WTC11 (cell line): ENCODE measurements at regions not wholly inside any gene's neighbourhood (a gene's known extent, or its start where the extent isn't known, plus 50 kb on each side); places are given as distances from the start of the nearest gene placed in this dataset.

ENCODE experiments used
- ATAC-seq: fragments of 200-7000 bp; cut with Tn5 transposase; 2 replicates; pipeline ENCODE4 v1.10.0; 2021; ENCODE audit warnings: mild to moderate bottlenecking, moderate library complexity
- CTCF ChIA-PET: fragments of 300-600 bp; sonication (Branson Sonifier 250); formaldehyde crosslinking; loops from one replicate; lab custom pipeline; 2021; ENCODE audit warnings: antibody characterized with exemption; lab: Charles Lee
- POLR2A ChIA-PET: fragments of 350-600 bp; sonication (Branson Sonifier 250); formaldehyde crosslinking; loops from one replicate; lab custom pipeline; 2021; ENCODE audit warnings: antibody characterized with exemption; lab: Charles Lee
- DNase-seq: peaks from one replicate; pipeline ENCODE4 v3.0.0; 2021; ENCODE audit warnings: low spot score
- H3K27ac Mint-ChIP-seq: 2 replicates; pipeline ENCODE4 v1.8.0; 2021; ENCODE audit warnings: mixed read lengths
- H3K27me3 Mint-ChIP-seq: 2 replicates; pipeline ENCODE4 v1.8.0; 2021; ENCODE audit warnings: low read depth, mild to moderate bottlenecking, moderate library complexity, mixed read lengths
- H3K36me3 Mint-ChIP-seq: 2 replicates; pipeline ENCODE4 v1.8.0; 2021; ENCODE audit warnings: mixed read lengths
- H3K4me1 Mint-ChIP-seq: 2 replicates; pipeline ENCODE4 v1.8.0; 2022; ENCODE audit warnings: mixed read lengths
- H3K4me3 Mint-ChIP-seq: 2 replicates; pipeline ENCODE4 v1.8.0; 2021; ENCODE audit warnings: mild to moderate bottlenecking, moderate library complexity, mixed read lengths
- H3K9me3 Mint-ChIP-seq: 2 replicates; pipeline ENCODE4 v1.8.0; 2021; ENCODE audit warnings: mixed read lengths
- CDX4 ChIP-seq: fragments of 250-450 bp; sonication (Bioruptor Pico); IDR thresholded peaks from 2 replicates; pipeline ENCODE4 v1.9.0; 2021; ENCODE audit warnings: moderate library complexity, mild to moderate bottlenecking, inconsistent platforms, borderline replicate concordance
- CREB1 ChIP-seq: sonication (generic); formaldehyde crosslinking; IDR thresholded peaks from 2 replicates; pipeline ENCODE4 v1.8.0; 2023; ENCODE audit warnings: mild to moderate bottlenecking, missing genetic modification reagents
- ELF4 ChIP-seq: sonication (generic); formaldehyde crosslinking; IDR thresholded peaks from 2 replicates; pipeline ENCODE4 v1.8.1; 2022; ENCODE audit warnings: low read depth, mild to moderate bottlenecking, moderate library complexity, missing genetic modification reagents
- EMX1 ChIP-seq: fragments of 250-450 bp; sonication (Bioruptor Pico); IDR thresholded peaks from 2 replicates; pipeline ENCODE4 v1.8.0; 2021; ENCODE audit warnings: mild to moderate bottlenecking
- FOXJ3 ChIP-seq: sonication (generic); formaldehyde crosslinking; IDR thresholded peaks from 2 replicates; pipeline ENCODE4 v1.9.0; 2021; ENCODE audit warnings: missing genetic modification reagents, mild to moderate bottlenecking, borderline replicate concordance
- GTF2I ChIP-seq: fragments of 250-450 bp; sonication (Bioruptor Pico); conservative IDR thresholded peaks from 2 replicates; pipeline ENCODE4 v1.4.0; 2021; ENCODE audit warnings: mild to moderate bottlenecking
- MYBL2 ChIP-seq: sonication (generic); formaldehyde crosslinking; IDR thresholded peaks from 2 replicates; pipeline ENCODE4 v1.8.1; 2023; ENCODE audit warnings: mild to moderate bottlenecking, moderate library complexity, missing genetic modification reagents
- NFE2L1 ChIP-seq: sonication (generic); formaldehyde crosslinking; IDR thresholded peaks from 2 replicates; pipeline ENCODE4 v1.8.1; 2023; ENCODE audit warnings: missing genetic modification reagents
- NR1H2 ChIP-seq: sonication (generic); formaldehyde crosslinking; IDR thresholded peaks from 2 replicates; pipeline ENCODE4 v1.9.0; 2021; ENCODE audit warnings: mild to moderate bottlenecking, moderate library complexity, missing genetic modification reagents
- NR3C1 ChIP-seq: sonication (generic); formaldehyde crosslinking; conservative IDR thresholded peaks from 2 replicates; pipeline ENCODE4 v1.8.1; 2023; ENCODE audit warnings: low read depth, mild to moderate bottlenecking, missing genetic modification reagents
- PRRX2 ChIP-seq: fragments of 250-450 bp; sonication (Bioruptor Pico); IDR thresholded peaks from 2 replicates; pipeline ENCODE4 v1.8.0; 2021; ENCODE audit warnings: mild to moderate bottlenecking
- RELA ChIP-seq: sonication (generic); formaldehyde crosslinking; IDR thresholded peaks from 2 replicates; pipeline ENCODE4 v1.8.1; 2022; ENCODE audit warnings: missing genetic modification reagents, mild to moderate bottlenecking, borderline replicate concordance
- SMAD3 ChIP-seq: sonication (generic); formaldehyde crosslinking; IDR thresholded peaks from 2 replicates; pipeline ENCODE4 v1.8.0; 2022; ENCODE audit warnings: missing genetic modification reagents, mild to moderate bottlenecking, borderline replicate concordance
- SOX15 ChIP-seq: fragments of 250-450 bp; sonication (Bioruptor Pico); IDR thresholded peaks from 2 replicates; pipeline ENCODE4 v1.9.0; 2021; ENCODE audit warnings: mild to moderate bottlenecking
- TEAD4 ChIP-seq: sonication (generic); formaldehyde crosslinking; IDR thresholded peaks from 2 replicates; pipeline ENCODE4 v1.8.0; 2022; ENCODE audit warnings: mild to moderate bottlenecking, missing genetic modification reagents
- ZBTB43 ChIP-seq: sonication (generic); formaldehyde crosslinking; IDR thresholded peaks from 2 replicates; pipeline ENCODE4 v1.8.1; 2023; ENCODE audit warnings: mild to moderate bottlenecking, missing genetic modification reagents
- ZNF219 ChIP-seq: sonication (generic); formaldehyde crosslinking; IDR thresholded peaks from 2 replicates; pipeline ENCODE4 v1.8.0; 2023; ENCODE audit warnings: missing genetic modification reagents, mild to moderate bottlenecking, borderline replicate concordance
- ZNF263 ChIP-seq: sonication (generic); formaldehyde crosslinking; IDR thresholded peaks from 2 replicates; pipeline ENCODE4 v1.8.1; 2022; ENCODE audit warnings: low read depth, mild to moderate bottlenecking, moderate library complexity, missing genetic modification reagents
- ZNF317 ChIP-seq: sonication (generic); formaldehyde crosslinking; IDR thresholded peaks from 2 replicates; pipeline ENCODE4 v1.8.1; 2023; ENCODE audit warnings: low read depth, mild to moderate bottlenecking, moderate library complexity, missing genetic modification reagents, borderline replicate concordance
- TF ChIP-seq, protein P1 (sequence below): sonication (generic); formaldehyde crosslinking; conservative IDR thresholded peaks from 2 replicates; pipeline ENCODE4 v1.8.1; 2023; ENCODE audit warnings: mild to moderate bottlenecking, low read depth, missing genetic modification reagents, moderate library complexity
- TF ChIP-seq, protein P2 (sequence below): sonication (generic); formaldehyde crosslinking; IDR thresholded peaks from 2 replicates; pipeline ENCODE4 v1.8.1; 2023; ENCODE audit warnings: mild to moderate bottlenecking, missing genetic modification reagents, moderate library complexity
- TF ChIP-seq, protein P3 (sequence below): sonication (generic); formaldehyde crosslinking; conservative IDR thresholded peaks from 2 replicates; pipeline ENCODE4 v1.8.1; 2022; ENCODE audit warnings: mild to moderate bottlenecking, missing genetic modification reagents

DNA sequence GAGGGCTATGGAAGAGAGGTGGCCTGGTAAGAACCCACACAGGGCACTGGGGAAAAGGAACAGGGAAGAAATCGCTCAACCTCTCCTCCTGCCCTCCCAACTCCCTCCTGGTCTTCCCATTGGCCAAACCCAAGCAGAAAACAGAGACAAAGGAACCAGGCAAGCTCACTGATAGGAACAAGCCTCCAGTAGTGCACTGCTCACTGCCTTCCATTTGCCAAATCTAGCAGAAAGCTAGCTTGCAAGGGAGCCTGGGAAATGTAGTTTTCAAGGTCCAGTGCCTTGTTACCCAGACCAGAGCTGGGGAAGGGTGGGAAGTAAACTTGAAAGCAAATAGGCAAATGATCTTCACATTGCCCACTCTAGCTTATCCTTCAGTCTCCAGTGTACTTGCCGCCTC lies 556.1 kb upstream of the AUTS2 start:
- peaks cover 5% of the 10 kb centered on the region for H3K4me1 Mint-ChIP-seq
- CTCF ChIA-PET = interaction anchor here (1.0 kb wide), 1 partner anchor 25 kb away, joined by 5 read pairs; no protein-coding TSS in a partner anchor
- no peak overlapping the region for H3K4me3 Mint-ChIP-seq
- ATAC-seq = peak; percentile 70
- H3K27me3 Mint-ChIP-seq = no peaks in the 10 kb centered on the region
- no peak for DNase-seq
- no peak for TF ChIP-seq CREB1 (CRISPR knock-in tag)
- TF ChIP-seq, all 79 proteins: peak for 0
- H3K9me3 Mint-ChIP-seq = peaks cover 30% of the 10 kb centered on the region
- no peak overlapping the region for H3K27ac Mint-ChIP-seq
- POLR2A ChIA-PET = no interaction called here
- H3K36me3 Mint-ChIP-seq = peaks cover 18% of the 10 kb centered on the region

- Mint-ChIP-seq H3K27me3 (no peaks in the 10 kb centered on the region), H3K27ac (no peak overlapping the region), H3K36me3 (peaks cover 15% of the 10 kb centered on the region), H3K4me1 (peaks cover 13% of the 10 kb centered on the region), H3K9me3 (peaks cover 43% of the 10 kb centered on the region), H3K4me3 (no peak overlapping the region)
- no peak for TF ChIP-seq ZBTB43 (CRISPR knock-in tag)
- TF ChIP-seq, protein P1, sequence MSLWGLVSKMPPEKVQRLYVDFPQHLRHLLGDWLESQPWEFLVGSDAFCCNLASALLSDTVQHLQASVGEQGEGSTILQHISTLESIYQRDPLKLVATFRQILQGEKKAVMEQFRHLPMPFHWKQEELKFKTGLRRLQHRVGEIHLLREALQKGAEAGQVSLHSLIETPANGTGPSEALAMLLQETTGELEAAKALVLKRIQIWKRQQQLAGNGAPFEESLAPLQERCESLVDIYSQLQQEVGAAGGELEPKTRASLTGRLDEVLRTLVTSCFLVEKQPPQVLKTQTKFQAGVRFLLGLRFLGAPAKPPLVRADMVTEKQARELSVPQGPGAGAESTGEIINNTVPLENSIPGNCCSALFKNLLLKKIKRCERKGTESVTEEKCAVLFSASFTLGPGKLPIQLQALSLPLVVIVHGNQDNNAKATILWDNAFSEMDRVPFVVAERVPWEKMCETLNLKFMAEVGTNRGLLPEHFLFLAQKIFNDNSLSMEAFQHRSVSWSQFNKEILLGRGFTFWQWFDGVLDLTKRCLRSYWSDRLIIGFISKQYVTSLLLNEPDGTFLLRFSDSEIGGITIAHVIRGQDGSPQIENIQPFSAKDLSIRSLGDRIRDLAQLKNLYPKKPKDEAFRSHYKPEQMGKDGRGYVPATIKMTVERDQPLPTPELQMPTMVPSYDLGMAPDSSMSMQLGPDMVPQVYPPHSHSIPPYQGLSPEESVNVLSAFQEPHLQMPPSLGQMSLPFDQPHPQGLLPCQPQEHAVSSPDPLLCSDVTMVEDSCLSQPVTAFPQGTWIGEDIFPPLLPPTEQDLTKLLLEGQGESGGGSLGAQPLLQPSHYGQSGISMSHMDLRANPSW (CRISPR knock-in tag) = no peak
- TF ChIP-seq ZNF263 (CRISPR knock-in tag) = no peak
- no peak for TF ChIP-seq FOXJ3 (CRISPR knock-in tag)
- TF ChIP-seq MYBL2 = no peak
- CTCF ChIA-PET = interaction anchor here (1.2 kb wide), 1 partner anchor 20 kb away, joined by 3 read pairs; no protein-coding TSS in a partner anchor
- ATAC-seq = no peak
- POLR2A ChIA-PET = no interaction called here
- DNase-seq = no peak
Observed at GRCh38 chr7:69047151-69047754, 551.0 kb upstream of the AUTS2 start.

GRCh38 chr7:69049326-69049725 lies 548.9 kb upstream of the AUTS2 start:
- no peak for TF ChIP-seq ZNF317 (CRISPR knock-in tag)
- TF ChIP-seq, protein P2, sequence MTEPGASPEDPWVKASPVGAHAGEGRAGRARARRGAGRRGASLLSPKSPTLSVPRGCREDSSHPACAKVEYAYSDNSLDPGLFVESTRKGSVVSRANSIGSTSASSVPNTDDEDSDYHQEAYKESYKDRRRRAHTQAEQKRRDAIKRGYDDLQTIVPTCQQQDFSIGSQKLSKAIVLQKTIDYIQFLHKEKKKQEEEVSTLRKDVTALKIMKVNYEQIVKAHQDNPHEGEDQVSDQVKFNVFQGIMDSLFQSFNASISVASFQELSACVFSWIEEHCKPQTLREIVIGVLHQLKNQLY (CRISPR knock-in tag) = no peak
- TF ChIP-seq TEAD4 (CRISPR knock-in tag) = no peak
- no peak for TF ChIP-seq SMAD3
- TF ChIP-seq NFE2L1 (CRISPR knock-in tag) = no peak
- no peak for TF ChIP-seq EMX1 (CRISPR knock-in tag)
- TF ChIP-seq NR3C1 (CRISPR knock-in tag) = no peak
- TF ChIP-seq CDX4 = no peak
- no peak for TF ChIP-seq PRRX2 (CRISPR knock-in tag)
- TF ChIP-seq NR1H2 (CRISPR knock-in tag) = no peak
- no peak for TF ChIP-seq ELF4 (CRISPR knock-in tag)
- no peak for TF ChIP-seq GTF2I (CRISPR knock-in tag)
- no peak for TF ChIP-seq MYBL2
- TF ChIP-seq SOX15 (CRISPR knock-in tag) = no peak
- no peak for TF ChIP-seq RELA
- TF ChIP-seq, protein P3, sequence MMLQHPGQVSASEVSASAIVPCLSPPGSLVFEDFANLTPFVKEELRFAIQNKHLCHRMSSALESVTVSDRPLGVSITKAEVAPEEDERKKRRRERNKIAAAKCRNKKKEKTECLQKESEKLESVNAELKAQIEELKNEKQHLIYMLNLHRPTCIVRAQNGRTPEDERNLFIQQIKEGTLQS (CRISPR knock-in tag) = no peak
- TF ChIP-seq ZNF219 (CRISPR knock-in tag) = no peak
- H3K27ac Mint-ChIP-seq = no peak overlapping the region
- no peaks in the 10 kb centered on the region for H3K27me3 Mint-ChIP-seq
- DNase-seq (no peak), ATAC-seq (no peak)
- H3K4me1 Mint-ChIP-seq = peaks cover 13% of the 10 kb centered on the region
- ChIA-PET CTCF (interaction anchor here (0.9 to 2.0 kb wide), 2 partner anchors 18 to 70 kb away, joined by 3 to 9 read pairs; no protein-coding TSS in a partner anchor), POLR2A (no interaction called here)
- no peak overlapping the region for H3K4me3 Mint-ChIP-seq
- peaks cover 38% of the 10 kb centered on the region for H3K9me3 Mint-ChIP-seq
- H3K36me3 Mint-ChIP-seq = peaks cover 6% of the 10 kb centered on the region
